ENCODE measurements at regions not wholly inside any gene's neighbourhood (a gene's known extent, or its start where the extent isn't known, plus 50 kb on each side); places are given as distances from the start of the nearest gene placed in this dataset.

DNA sequence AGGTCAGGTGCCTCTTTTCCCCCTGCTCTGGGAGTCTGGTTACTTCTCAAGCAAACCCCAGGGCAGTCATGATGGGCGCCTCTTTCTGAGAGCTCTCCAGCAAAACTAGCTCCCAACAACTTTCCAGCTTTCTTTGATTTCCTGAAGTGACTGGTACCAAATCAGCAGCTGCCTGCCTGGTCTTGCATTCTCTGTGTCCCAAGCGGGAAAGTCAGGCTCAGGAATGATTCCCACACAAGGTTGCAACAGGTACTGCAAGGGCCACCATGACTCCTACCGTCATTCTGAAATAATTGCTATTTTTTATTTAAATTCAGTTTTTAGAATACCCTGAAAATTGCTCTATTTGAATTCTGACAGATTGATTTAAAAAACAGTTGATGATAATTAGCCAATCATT lies 658.7 kb downstream of the SQOR start:
- Histone ChIP-seq H3K9me3 (replicated peaks in 1 of 3) (no peaks in the 10 kb centered on the region), H3K27me3 (no peaks in the 10 kb centered on the region), H3K36me3 (replicated peaks in 1 of 2) (no peaks in the 10 kb centered on the region), H3K27ac (no peak overlapping the region), H3K4me3 (no peak overlapping the region), H3K4me1 (replicated peaks in 1 of 2) (peaks cover 0 to 4% of the 10 kb centered on the region in 2 donors)
- no peak for DNase-seq
- 89 to 95% (median 92%) methylated on average over 3 of the region's 3 CpGs for WGBS, 4 donors
- TF ChIP-seq CTCF (IDR thresholded peaks at IDR 0.05): no peak
- TF ChIP-seq POLR2A (IDR thresholded peaks at IDR 0.05): no peak
- intact Hi-C loops (cut with DNase I): no loop called here

- H3K4me1 ChIP-seq (replicated peaks in 1 of 2): peaks cover 0 to 4% of the 10 kb centered on the region in 2 donors
- DNase-seq: no peak
Observed at GRCh38 chr15:46296002-46296401, 661.2 kb downstream of the SQOR start.

DNA sequence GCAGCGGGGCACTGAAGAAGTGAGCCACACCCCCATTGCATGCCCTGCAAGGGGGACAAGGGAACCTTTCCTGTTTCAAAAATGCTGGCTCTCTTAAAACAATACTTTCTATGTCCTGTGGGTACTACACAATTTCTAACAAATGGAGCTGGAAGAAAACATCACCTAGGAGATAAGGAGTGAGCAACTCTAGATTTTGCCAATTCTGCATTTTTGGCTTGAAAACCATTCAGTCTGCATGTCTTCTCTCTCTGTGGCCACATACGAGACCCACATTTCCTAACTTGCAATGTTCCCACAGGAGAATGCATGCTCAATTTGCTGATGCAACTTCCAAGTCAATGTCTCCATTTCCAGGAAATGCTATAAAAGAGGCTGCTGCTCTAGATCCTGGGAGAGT lies 662.0 kb downstream of the SQOR start:
- no peak overlapping the region for H3K27ac ChIP-seq
- intact Hi-C loops (cut with DNase I): no loop called here
- DNase-seq: no peak
- no peaks in the 10 kb centered on the region for H3K27me3 ChIP-seq
- H3K36me3 ChIP-seq (replicated peaks in 1 of 2): no peaks in the 10 kb centered on the region
- TF ChIP-seq CTCF (IDR thresholded peaks at IDR 0.05) (no peak), POLR2A (IDR thresholded peaks at IDR 0.05) (no peak)
- no peaks in the 10 kb centered on the region for H3K9me3 ChIP-seq (replicated peaks in 1 of 3)
- peaks cover 0 to 4% of the 10 kb centered on the region in 2 donors for H3K4me1 ChIP-seq (replicated peaks in 1 of 2)
- WGBS, 4 donors: 81 to 88% (median 83%) methylated on average over 2 of the region's 2 CpGs
- H3K4me3 ChIP-seq: no peak overlapping the region

More at GRCh38 chr15:46296002-46296401, 661.2 kb downstream of the SQOR start:
- WGBS, 4 donors: 83 to 86% (median 84%) methylated on average over 8 of the region's 8 CpGs
- intact Hi-C loops (cut with DNase I): no loop called here
- Histone ChIP-seq H3K9me3 (replicated peaks in 1 of 3) (no peaks in the 10 kb centered on the region), H3K4me3 (no peak overlapping the region), H3K27ac (no peak overlapping the region), H3K27me3 (no peaks in the 10 kb centered on the region), H3K36me3 (replicated peaks in 1 of 2) (no peaks in the 10 kb centered on the region)
- no peak for TF ChIP-seq POLR2A (IDR thresholded peaks at IDR 0.05)
- no peak for TF ChIP-seq CTCF (IDR thresholded peaks at IDR 0.05)

DNA sequence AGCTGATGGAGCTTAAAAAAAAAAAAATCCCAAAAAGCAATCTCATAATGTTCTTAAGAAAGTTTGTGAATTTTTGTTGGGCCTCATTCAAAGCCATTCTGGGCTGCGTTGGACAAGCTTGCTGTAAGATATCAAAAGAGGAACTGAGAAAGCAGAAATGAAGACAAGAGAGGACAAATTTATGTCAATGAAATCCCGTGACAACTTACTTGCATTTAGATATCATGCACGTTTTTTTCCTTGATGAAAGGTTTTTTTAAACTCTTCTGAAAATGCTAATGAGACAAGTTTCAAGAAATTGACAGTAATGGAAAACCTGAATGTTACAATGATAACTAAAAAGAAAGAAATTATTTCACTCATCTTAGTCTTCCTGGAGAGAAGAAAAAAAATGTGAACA lies 662.9 kb downstream of the SQOR start:
- intact Hi-C loops (cut with DNase I): no loop called here
- H3K4me1 ChIP-seq (replicated peaks in 1 of 2): no peaks in the 10 kb centered on the region
- no peaks in the 10 kb centered on the region for H3K9me3 ChIP-seq (replicated peaks in 1 of 3)
- H3K36me3 ChIP-seq (replicated peaks in 1 of 2): no peaks in the 10 kb centered on the region
- DNase-seq: no peak
- no peak for TF ChIP-seq POLR2A (IDR thresholded peaks at IDR 0.05)
- no peak for TF ChIP-seq CTCF (IDR thresholded peaks at IDR 0.05)
- no peak overlapping the region for H3K27ac ChIP-seq
- no peak overlapping the region for H3K4me3 ChIP-seq
- 51 to 70% (median 65%) methylated on average over 3 of the region's 3 CpGs for WGBS, 4 donors
- H3K27me3 ChIP-seq: no peaks in the 10 kb centered on the region

All from adrenal gland (tissue), 9 donors.